HG02798 (cell line): ENCODE measurements at regions not wholly inside any gene's neighbourhood (a gene's known extent, or its start where the extent isn't known, plus 50 kb on each side); places are given as distances from the start of the nearest gene placed in this dataset.
"Not testable (repeated sequence)": the region's sequence is repeated elsewhere in the genome, so short reads cannot be mapped to it uniquely, and the experiment has no call there.

ENCODE experiments used
- ATAC-seq: cut with Tn5 transposase; IDR thresholded peaks from one replicate; pipeline ENCODE4 v1.9.1; 2021; ENCODE audit warnings: mild to moderate bottlenecking; ENCODE audit not compliant: unreplicated experiment, poor library complexity

DNA sequence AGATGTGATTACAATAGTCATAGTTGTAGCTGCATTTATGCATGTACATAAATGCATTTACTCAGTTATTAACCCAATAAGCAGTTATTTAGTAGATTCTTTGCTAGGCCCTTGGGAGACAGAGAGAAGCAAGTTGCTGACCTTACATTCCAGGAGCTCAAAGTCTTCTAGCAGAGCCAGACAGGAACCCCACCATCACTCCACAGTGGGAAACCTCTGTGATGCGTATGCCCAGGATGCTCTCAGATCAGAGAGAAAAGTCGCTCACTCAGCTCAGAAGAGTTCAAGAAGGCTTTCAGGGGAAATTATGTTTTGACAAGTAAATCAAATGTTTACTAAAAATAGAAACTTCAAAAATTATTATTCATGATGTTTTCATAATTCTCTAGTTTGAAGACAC, 146.3 kb upstream of the EXOC2 start:
- no peak for ATAC-seq

DNA sequence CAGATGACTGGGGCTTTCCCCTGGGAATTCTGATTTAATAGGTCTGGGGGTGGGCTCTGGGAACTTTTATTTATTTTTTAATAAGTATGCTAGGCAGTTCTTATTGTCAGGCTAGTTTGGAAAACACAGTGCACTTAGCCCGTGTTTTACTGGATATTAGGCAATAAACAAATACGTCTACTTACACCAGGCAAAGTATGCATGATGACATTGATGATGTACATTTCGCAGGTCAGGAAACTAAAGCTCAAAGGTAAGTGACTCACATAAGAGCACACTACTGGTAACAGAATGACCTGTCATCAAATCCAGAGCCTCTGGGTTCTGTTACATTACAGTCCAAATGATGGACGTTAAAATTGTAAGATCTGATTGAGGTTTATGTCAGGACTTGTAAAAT, 144.4 kb upstream of the EXOC2 start:
- ATAC-seq: no peak

DNA sequence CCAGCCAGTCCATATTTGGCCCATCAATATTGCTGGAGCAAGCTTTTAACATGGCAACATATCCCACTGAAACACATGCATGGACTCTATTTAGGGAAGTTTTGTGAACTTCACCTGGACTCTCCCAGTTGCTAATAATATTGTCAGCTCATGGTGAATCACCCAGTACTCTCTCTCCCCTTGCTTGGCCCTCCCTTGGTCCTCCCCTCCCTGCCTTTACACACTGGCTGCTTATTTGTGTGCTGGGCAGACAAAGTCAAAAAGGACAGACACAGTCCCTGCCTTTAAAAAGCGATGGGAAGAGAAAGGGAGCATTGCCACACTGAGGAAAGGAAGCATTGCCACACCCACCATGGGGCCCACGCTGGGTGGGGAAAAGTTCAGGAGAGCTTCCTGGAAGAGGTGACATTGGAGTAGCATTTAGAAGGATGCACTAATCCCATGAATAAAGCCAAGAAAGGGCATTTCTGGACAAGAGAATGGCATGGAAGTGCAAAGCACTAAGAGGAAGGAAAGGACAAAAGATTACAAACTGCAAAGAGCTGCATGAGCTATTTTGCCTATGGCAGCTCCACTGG, 143.4 kb upstream of the EXOC2 start:
- no peak for ATAC-seq

DNA sequence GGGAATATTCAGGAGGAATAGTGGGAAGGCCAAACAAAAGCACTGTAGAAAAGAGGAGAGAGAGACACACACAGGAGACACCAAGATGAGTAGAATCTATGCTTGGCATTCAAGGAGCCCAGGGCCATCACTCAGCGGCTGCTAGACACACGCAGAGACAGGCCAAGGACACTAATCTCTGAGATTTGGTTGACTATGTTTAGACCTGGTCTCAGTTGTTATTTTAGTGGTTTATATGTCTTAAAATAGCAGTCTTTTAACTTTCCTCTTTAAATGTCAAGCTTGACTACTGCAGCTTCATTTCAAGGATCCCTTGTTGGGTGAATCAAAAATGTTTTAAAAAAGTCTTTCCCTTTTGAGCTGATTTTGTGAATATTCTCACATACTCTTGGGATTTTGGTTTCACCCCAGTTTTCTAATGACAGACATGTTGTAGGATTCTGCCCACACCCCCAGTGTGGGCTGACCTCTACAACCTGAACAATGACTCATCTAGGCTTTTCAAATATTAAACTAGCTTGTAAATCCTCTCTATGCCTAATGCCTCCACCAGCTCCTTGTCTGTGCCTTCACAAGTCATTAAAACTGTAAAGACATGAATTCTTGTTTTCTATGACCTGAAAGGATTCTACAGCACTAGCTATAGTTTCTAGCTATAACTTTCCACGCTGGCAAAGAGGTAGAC, 142.7 kb upstream of the EXOC2 start:
- no peak for ATAC-seq

DNA sequence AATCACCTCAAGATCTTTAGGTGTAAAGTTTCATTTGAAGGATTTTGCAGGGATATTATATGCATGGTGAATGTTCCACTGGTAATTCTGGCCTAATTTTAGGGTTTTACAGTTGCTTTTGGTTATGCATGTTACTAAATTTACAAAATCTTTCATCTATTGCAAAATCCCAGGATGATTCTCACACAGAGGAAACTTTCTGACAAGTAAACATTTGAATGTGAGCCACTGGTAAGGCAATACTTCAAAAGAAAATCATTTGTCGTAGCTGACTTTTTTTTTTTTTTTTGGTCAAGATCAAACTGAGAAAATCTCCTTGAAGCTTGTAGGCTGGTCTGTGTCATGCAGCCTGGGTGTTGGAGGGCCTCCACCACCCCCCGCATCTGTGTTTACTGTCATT, 141.9 kb upstream of the EXOC2 start:
- ATAC-seq: no peak

DNA sequence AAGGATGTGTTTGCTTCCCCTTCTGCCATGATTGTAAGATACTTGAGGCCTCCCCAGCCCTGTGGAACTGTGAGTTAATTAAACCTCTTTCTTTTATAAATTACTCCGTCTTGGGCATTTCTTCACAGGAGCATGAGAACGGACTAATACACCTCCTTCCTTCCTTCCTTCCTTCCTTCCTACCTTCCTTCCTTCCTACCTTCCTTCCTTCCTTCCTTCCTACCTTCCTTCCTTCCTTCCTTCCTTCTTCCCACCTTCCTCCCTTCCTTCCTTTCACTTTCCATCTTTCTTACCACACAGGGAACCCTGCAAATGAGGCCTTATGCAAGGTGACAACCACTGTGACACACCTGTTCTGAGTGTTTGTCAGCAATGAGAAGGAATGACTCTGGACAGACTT, 141.3 kb upstream of the EXOC2 start:
- no peak for ATAC-seq

DNA sequence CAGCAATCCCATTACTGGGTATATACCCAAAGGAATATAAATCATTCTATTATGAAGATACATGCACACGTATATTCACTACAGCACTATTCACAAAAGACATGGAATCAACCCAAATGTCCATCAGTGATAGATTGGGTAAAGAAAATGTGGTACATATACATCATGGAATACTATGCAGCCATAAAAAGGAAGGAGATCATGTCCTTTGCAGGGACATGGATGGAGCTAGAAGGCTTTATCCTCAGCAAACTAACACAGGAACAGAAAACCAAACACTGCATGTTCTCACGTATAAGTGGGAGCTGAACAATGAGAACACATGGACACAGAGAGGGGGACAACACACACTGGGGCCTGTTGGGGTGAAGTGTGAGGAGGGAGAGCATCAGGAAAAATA, 139.9 kb upstream of the EXOC2 start:
- ATAC-seq: not testable (repeated sequence)

DNA sequence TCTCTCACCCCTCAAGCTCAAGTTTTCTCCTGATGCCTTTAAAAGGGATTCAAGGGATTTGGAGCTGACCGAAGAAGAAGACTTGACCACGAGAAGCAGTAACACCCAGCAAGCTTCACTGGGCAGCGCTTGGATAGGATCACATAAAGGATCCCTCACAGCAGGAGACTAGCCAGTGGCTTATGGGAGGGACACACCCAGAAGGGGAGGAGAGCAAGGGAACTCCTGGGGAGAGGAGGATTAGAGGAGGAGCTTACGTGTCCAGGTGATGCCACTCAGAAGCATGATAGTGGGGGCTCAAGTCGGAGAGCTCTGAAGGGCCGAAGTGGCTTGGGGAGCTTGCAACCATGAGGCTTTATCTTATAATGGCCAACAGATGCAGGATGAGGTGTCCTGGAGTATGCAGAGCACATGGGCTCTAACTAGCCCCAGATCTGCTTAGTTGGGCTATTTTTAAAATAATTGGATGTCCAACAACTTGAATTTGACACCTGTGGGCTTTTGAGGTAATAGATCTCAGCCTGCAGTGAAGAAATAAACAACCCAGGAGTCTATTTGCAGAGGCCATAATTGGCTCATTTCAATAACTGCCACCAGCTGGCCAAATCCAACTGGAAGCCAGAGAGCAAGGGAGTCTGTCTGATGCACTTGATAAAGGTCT, 137.9 kb upstream of the EXOC2 start:
- ATAC-seq: no peak

DNA sequence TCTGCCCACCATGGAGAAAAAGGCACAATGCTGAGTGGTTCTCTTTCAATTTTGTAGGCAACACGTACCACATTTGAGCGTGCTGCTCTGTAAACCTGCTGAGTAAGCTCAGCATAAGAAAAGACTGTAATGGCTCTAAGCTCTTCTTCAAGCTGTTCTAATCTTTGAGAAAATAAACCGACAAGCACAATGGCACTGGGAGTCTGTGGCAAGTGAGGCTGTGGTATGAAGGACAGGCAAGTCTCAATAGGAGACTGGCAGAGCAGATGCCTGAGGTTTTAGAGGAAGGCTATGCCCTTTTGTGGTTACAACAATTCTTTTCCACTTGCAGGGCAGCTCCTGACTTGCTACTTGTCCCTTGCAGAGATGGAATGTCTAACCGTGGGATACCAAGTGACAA, 136.7 kb upstream of the EXOC2 start:
- ATAC-seq: no peak

DNA sequence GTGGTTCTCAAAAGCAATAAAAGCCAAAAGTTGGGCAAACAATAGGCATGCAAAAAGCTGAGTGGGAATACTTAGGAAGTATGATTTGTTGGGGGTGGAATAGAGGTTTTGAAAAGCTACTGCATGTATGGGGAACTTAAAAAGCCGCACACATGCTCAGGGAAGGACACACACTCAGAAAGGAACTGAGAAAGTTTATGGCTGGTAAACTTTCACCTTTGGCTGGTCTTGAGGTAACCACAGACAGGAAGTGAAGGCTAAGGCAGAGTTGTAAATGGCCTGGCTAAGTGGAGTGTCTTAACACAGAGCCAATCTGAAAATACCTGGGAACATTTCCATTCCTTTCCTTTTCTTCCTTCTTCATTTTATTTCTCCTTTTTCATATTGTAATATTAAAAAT, 134.5 kb upstream of the EXOC2 start:
- no peak for ATAC-seq

DNA sequence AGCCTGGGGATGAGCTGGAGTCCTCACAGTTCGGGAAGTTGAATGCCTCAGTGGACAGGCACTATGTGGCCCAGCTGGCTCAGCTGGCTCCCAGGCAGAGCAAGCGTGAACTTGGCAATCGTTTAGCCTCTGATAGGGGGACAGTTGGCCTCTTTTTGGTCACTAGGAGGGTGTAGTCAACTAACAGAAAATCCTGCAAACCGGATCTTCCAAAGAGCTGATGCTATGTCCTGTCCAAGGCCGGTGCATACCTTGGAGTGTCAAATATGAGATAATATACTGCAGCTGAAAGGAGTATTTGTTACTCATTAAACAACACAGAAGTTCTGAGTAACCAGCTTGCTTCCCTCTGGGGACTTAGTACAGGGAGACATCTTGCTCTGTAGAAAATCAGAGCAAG, 126.2 kb upstream of the EXOC2 start:
- no peak for ATAC-seq

DNA sequence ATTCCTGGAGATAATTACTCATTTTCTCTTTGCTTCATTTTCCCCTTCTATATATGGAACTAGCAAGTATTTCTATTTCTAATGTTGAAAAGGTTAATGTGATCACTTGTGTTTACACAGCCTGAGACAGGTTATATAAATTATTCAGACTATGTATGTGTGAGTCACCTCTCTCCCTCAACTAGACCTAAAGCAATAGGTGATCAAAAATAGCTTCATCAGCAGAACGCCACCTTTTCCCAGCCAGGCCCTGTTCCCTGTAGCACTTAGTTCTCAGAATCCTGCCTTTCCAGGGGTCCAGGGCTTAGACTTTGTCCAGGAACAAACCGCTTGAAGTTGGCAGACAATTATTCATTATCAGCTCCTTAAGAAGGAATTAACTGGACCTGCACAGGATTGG, 125.3 kb upstream of the EXOC2 start:
- ATAC-seq: no peak

DNA sequence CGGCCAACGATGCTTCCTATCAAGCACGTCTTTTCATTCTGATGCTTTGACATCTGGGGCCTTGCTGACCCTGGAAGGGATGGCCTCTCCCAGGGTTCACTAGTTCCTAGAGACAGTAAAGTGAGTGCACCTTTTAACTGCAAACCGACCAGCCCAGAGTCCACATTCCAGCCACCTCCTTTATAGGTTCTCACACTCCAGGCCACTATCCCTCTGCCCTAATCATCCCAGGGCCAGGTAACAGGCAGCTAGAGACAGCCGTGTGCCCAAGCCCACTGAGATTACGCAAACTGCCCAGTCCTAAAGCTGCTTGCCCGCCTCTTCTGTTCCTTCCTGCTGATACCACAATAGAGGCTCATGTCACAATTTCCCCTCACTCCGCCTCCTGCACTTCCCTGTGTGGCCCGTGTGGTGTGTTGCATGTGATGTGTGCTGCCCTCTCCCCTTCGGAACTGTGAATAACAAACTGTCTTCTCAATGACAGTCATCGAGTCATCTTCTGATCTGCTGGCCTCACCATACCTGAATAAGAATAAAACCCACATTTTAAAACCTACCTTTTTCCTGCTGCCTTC, 123.7 kb upstream of the EXOC2 start:
- ATAC-seq: no peak

DNA sequence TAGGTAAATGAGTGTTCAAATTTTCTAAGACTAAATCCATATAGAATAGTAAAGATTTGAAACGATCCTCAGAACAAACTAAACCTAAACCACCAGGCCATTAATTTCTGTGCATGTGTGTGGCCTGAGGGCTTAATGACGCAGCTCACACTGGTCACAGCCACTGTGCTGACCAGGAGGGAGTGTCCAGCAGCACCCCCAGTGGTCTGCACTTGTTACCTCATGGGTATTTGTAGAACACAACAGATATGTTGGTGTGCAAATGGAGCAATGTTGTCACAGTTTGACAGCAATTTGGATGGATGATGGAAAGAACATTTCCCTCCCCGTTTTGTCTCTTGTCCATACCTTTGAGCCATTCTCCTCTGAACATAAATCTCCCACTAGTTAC, 122.4 kb upstream of the EXOC2 start:
- no peak for ATAC-seq

DNA sequence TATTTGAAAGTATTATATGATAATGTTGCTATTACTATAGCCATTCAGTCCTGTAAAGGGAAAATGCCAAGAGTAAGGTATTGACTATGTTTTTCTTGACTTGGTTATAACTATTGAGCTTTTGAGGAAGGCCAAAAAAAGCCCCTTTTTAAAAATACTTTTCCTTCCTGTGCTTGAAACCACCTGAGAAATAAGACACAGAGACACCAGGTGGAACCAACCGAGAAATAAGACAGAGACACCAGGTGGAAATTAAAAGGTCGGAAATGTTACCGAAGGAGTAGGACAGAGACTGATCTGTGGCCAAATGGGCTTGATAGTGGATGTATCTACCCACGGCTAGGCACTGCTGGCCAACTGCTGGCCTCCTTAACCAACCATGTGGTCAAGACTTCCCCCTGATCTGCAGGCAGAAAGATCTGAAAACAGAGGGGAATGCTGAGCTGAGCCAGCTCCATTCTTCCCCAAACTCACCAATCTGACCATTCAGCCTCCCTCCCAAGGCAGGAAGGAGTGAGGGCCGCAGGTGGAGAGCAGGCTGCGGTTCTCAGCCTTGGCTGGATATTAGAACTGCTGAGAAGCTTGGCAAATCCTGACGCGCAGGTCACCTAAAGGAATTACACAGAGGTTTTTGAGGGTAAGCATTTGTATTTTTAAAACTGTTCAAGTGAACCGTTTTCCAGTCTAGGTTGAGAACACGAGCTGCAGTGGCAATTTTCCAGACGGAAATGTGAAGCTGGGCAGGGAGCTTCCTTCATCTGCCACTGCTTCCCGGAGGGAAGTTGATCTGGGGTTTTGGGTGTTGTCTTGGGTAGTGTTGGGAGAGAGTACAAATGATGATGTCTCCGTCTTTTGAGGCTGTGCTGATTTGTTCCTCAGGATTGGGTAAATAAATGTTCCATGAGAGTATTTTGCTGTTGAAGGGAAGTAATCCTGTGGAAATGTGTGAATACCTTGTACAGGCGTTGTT, 121.7 kb upstream of the EXOC2 start:
- no peak for ATAC-seq

DNA sequence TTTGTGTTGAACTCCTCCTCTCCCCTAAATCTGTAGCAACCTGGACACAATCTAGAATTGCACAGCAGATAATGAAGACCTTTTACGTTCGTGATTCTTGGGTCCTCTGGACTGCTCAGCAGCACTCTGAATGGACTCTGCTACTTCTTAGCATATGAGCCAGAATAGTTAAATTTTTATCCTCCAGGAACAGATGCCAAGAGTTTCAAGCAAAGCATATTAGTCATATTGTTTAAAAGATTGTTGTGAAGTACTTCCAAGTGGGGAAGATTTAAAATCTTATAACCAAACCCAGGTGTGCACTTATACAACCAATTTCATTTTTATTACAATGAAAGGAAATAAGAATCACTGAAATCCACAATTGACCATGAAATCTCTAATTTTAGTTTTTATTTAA, 118.9 kb upstream of the EXOC2 start:
- ATAC-seq: no peak

DNA sequence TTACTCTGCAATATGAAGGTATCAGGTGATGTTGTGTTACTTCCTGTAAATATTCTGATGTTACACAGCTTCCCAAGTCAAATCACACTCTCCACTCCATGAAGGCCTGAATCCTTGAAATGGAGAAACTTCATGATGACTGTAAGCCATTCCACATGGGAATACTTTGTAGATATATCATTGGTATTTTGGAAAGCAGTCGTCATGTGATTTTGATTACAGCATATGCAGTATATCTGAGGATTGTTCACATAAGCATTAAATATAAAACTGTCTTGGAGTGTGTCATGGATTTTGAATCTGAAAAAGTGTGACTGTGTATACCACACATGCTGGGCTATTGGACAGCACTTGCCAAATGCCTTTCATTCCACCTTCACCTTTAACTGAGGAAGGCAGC, 118.3 kb upstream of the EXOC2 start:
- ATAC-seq: no peak

DNA sequence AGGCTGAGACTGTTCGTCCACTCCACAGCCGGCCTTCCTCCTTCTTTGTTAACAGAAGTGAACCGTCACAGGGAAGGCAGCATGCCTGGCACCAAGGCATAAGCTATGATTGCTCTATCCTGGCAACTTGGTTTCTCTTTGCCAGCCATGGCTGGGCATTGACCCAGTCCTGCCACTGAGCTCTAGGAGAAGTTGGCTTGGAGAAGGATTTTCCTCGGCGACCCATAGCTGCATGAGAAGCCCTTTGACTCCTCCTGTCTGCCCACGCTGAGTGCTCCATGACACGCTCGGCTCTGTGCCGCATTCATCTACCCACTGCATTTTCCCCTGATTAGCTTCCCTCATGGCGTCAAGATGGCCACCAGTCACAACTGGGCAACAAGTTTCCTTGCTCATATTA, 111.8 kb upstream of the EXOC2 start:
- ATAC-seq: no peak

DNA sequence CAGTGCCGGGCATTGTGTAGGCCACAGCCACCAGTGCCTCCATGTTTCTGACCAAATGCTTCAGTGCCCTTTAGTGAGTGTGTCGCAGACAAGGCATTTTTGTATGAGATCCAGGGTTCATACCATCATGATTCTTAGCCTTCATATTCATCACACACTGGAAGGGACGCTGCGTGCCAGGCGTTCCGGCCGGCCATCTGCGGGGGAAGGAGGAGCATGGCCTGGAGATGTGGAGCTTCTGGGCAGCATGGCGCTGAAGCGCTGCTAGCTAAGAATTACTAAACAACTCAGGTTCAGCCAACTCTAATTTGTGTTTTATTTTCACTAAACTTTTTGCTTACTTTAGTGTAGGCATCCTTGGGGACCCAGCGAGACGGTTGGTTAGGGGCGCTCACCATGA, 111.4 kb upstream of the EXOC2 start:
- ATAC-seq: no peak

DNA sequence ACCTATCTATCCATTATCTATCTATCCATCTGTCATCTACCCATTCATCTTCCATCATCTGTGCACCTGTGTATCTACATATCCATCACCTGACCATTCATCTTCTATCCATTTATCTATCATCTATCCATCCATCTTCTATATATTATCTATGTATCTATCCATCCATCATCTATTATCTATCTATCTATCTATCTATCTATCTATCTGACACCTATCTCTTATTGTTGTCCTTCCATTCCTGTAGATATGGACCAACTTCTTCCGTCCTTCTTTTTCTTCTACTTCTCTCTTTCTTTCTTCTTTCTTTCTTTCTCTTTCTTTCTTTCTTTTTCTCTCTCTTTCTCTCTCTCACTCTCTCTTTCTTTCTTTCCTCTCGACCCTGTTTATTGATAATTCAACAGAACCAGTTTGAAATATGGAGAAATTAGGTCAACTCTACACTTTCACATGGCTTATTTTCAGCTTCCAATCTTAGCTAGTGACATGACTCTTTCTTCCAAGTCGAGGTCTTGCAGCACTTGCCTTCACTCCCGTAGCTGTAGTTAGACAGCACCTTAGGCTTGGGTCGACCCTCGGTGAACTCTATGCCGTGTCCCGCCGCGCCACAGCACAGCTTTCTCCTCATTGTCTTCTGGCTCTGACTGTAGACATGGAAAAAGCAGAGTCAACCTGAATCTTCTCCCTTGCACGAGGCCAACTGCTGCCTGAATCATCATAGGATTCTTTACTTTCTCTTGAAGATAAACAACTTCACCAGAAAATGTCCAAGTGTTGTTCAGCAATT, 110.4 kb upstream of the EXOC2 start:
- no peak for ATAC-seq
